Effector memory CD8-positive, alpha-beta T cell (primary cell): ENCODE measurements at regions not wholly inside any gene's neighbourhood (a gene's known extent, or its start where the extent isn't known, plus 50 kb on each side); places are given as distances from the start of the nearest gene placed in this dataset.
A peak's percentile ranks its signal among the peaks of the same experiment; 100 is the strongest.

Experiments
- ATAC-seq: fragments of 150-1000 bp; cut with Tn5 transposase; replicated peaks from 2 replicates; pipeline ENCODE4 v1.10.0; 2021; ENCODE audit warnings: mild to moderate bottlenecking, moderate library complexity
- DNase-seq, 3 experiments: peaks; one replicate each; pipeline ENCODE4 v3.0.0; 2021
- H3K27ac Mint-ChIP-seq, 2 donors: one replicate each; pipeline ENCODE4 v1.8.0; 2022; ENCODE audit warnings: mild to moderate bottlenecking in 2 of 2, mixed read lengths in 2 of 2, moderate library complexity in 2 of 2
- H3K27me3 Mint-ChIP-seq, 2 donors: one replicate each; pipeline ENCODE4 v1.8.0; 2022; ENCODE audit warnings: mixed read lengths in 2 of 2
- H3K36me3 Mint-ChIP-seq: one replicate; pipeline ENCODE4 v1.8.0; 2022; ENCODE audit warnings: mild to moderate bottlenecking, moderate library complexity, mixed read lengths; ENCODE audit not compliant: insufficient read depth
- H3K4me1 Mint-ChIP-seq, 2 donors: one replicate each; pipeline ENCODE4 v1.8.0; 2022; ENCODE audit warnings: low read depth in 2 of 2, mixed read lengths in 2 of 2
- H3K4me3 Mint-ChIP-seq, 2 donors: one replicate each; pipeline ENCODE4 v1.8.0; 2022; ENCODE audit warnings: mild to moderate bottlenecking in 2 of 2, mixed read lengths in 2 of 2, moderate library complexity in 2 of 2
- H3K9me3 Mint-ChIP-seq, 2 donors: one replicate each; pipeline ENCODE4 v1.8.0; 2022; ENCODE audit warnings: mixed read lengths in 2 of 2

- Mint-ChIP-seq H3K4me3 (no peak overlapping the region), H3K9me3 (no peaks in the 10 kb centered on the region), H3K4me1 (peaks cover 0 to 2% of the 10 kb centered on the region in 2 donors), H3K27ac (no peak overlapping the region), H3K36me3 (peaks cover 2% of the 10 kb centered on the region), H3K27me3 (peaks cover 4 to 40% of the 10 kb centered on the region in 2 donors)
- no peak for DNase-seq
- no peak for ATAC-seq
Observed at GRCh38 chr6:33947916-33948594, 144.3 kb upstream of the MLN start.

GRCh38 chr6:33947047-33947446 lies 143.2 kb upstream of the MLN start:
- Mint-ChIP-seq H3K36me3 (peaks cover 2% of the 10 kb centered on the region), H3K4me3 (no peak overlapping the region), H3K9me3 (no peaks in the 10 kb centered on the region), H3K27ac (no peak overlapping the region), H3K4me1 (peaks cover 0 to 2% of the 10 kb centered on the region in 2 donors), H3K27me3 (peaks cover 0 to 30% of the 10 kb centered on the region in 2 donors)
- ATAC-seq (no peak), DNase-seq (no peak)

DNA sequence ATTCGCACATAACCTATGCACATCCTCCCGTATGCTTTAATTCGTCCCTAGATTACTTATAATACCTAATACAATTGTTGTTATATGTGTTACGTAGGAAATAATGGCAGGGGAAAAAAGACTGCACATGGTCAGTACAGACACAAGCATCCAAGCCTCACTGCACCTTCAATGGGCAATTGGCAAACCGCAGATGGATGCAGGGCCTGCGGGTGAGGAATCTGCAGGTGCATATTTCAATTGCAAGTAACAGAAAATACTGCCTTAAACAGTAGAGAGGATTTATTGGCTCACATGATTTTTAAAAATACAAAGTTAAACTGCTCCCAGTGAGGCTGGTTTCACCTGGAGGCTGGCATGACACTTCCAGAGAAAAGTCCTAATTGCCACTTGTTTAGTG lies 142.1 kb upstream of the MLN start:
- Mint-ChIP-seq H3K27me3 (peaks cover 0 to 38% of the 10 kb centered on the region in 2 donors), H3K4me3 (no peak overlapping the region), H3K9me3 (no peaks in the 10 kb centered on the region), H3K27ac (no peak overlapping the region), H3K36me3 (peaks cover 2% of the 10 kb centered on the region), H3K4me1 (peaks cover 0 to 2% of the 10 kb centered on the region in 2 donors)
- ATAC-seq (no peak), DNase-seq (no peak)

DNA sequence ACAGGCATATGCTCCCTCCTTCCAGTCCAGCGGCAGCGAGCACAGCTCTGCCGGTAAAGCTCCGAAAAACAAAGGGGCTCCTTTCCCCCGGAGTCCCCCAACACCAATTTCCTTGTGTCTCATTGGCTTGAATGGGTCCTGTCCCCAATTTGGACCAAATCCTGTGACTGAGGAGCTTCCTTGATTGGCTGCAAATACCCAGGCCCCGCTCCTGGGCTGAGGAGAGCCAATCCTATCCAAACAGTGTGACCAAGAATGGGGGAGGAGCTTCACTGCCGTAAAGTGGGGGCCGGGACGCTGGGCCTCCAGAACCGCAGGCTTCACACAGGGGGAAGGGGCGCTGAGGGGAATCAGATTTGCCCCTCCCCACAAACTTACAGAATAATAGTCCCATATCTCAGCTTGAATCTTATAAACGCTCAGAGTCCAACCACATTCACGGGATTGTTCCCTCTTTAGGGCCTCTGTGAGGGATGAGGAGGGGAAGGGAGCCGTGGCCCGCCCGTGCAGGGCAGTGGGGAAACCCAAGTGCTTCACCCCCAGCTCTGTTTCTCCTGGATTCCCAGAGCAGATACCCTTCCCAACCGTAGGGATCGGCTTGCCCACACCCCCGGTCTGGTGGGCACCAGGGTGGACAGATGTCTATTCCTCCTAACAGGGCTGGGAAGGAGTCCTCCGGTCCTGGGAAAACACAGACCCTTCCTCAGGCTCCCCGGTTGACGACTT lies 141.0 kb upstream of the MLN start:
- ATAC-seq = no peak
- Mint-ChIP-seq H3K4me1 (peaks cover 0 to 2% of the 10 kb centered on the region in 2 donors), H3K27ac (no peak overlapping the region), H3K27me3 (peaks cover 0 to 46% of the 10 kb centered on the region in 2 donors), H3K9me3 (no peaks in the 10 kb centered on the region), H3K4me3 (no peak overlapping the region), H3K36me3 (peaks cover 2% of the 10 kb centered on the region)
- DNase-seq = no peak

- H3K4me1 Mint-ChIP-seq = peaks cover 3 to 7% of the 10 kb centered on the region in 2 donors
- no peak overlapping the region for H3K27ac Mint-ChIP-seq
- DNase-seq = no peak
- H3K4me3 Mint-ChIP-seq = no peak overlapping the region
- ATAC-seq = no peak
- no peaks in the 10 kb centered on the region for H3K36me3 Mint-ChIP-seq
- peaks cover 0 to 52% of the 10 kb centered on the region in 2 donors for H3K27me3 Mint-ChIP-seq
- H3K9me3 Mint-ChIP-seq = no peaks in the 10 kb centered on the region
Observed at GRCh38 chr6:33936886-33937285, 133.1 kb upstream of the MLN start.

GRCh38 chr6:33935439-33936080 lies 131.8 kb upstream of the MLN start:
- ATAC-seq (no peak), DNase-seq (no peak)
- no peaks in the 10 kb centered on the region for H3K9me3 Mint-ChIP-seq
- H3K36me3 Mint-ChIP-seq = no peaks in the 10 kb centered on the region
- no peak overlapping the region for H3K27ac Mint-ChIP-seq
- no peak overlapping the region for H3K4me3 Mint-ChIP-seq
- H3K4me1 Mint-ChIP-seq = peaks cover 3 to 7% of the 10 kb centered on the region in 2 donors
- peaks cover 5 to 53% of the 10 kb centered on the region in 2 donors for H3K27me3 Mint-ChIP-seq

GRCh38 chr6:33934731-33935270 lies 131.0 kb upstream of the MLN start:
- H3K27ac Mint-ChIP-seq = no peak overlapping the region
- no peak overlapping the region for H3K4me3 Mint-ChIP-seq
- peaks cover 6 to 47% of the 10 kb centered on the region in 2 donors for H3K27me3 Mint-ChIP-seq
- no peaks in the 10 kb centered on the region for H3K9me3 Mint-ChIP-seq
- no peak for DNase-seq
- H3K36me3 Mint-ChIP-seq = no peaks in the 10 kb centered on the region
- no peak for ATAC-seq
- peaks cover 3 to 9% of the 10 kb centered on the region in 2 donors for H3K4me1 Mint-ChIP-seq

DNA sequence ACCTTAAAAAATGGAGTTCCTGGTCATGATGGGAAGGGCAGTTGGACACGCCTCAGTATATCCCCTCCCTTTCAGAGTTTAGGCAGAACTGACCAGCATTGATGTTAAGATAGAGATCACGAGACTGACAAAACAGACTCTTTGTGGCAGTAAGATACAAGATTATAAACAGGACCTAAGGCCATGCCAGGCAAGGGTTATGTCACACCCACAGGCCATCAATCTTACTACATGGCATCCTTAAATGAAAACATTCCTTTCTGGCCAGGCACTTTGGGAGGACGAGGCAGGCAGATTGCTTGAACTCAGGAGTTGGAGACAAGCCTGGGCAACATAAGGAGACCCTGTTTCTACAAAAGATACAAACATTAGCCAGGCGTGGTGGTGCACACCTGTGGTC lies 129.3 kb upstream of the MLN start:
- Mint-ChIP-seq H3K4me3 (no peak overlapping the region), H3K27me3 (peaks cover 6 to 33% of the 10 kb centered on the region in 2 donors), H3K27ac (no peak overlapping the region), H3K4me1 (peaks cover 3 to 10% of the 10 kb centered on the region in 2 donors), H3K36me3 (no peaks in the 10 kb centered on the region), H3K9me3 (no peaks in the 10 kb centered on the region)
- DNase-seq (no peak), ATAC-seq (no peak)

GRCh38 chr6:33931799-33932198 lies 128.0 kb upstream of the MLN start:
- Mint-ChIP-seq H3K9me3 (no peaks in the 10 kb centered on the region), H3K36me3 (no peaks in the 10 kb centered on the region), H3K27ac (peak overlapping the region in 1 of 2 donors; percentile 49), H3K27me3 (peaks cover 6 to 33% of the 10 kb centered on the region in 2 donors), H3K4me1 (peaks cover 3 to 10% of the 10 kb centered on the region in 2 donors), H3K4me3 (no peak overlapping the region)
- DNase-seq (no peak), ATAC-seq (no peak)

GRCh38 chr6:33929575-33930288 lies 125.9 kb upstream of the MLN start:
- ATAC-seq (no peak), DNase-seq (no peak)
- Mint-ChIP-seq H3K4me3 (no peak overlapping the region), H3K36me3 (no peaks in the 10 kb centered on the region), H3K4me1 (peaks cover 0 to 4% of the 10 kb centered on the region in 2 donors), H3K27ac (no peak overlapping the region), H3K9me3 (no peaks in the 10 kb centered on the region), H3K27me3 (peaks cover 6 to 23% of the 10 kb centered on the region in 2 donors)

GRCh38 chr6:33927616-33928015 lies 123.8 kb upstream of the MLN start:
- H3K9me3 Mint-ChIP-seq = no peaks in the 10 kb centered on the region
- no peak for ATAC-seq
- no peak overlapping the region for H3K4me3 Mint-ChIP-seq
- H3K4me1 Mint-ChIP-seq = peaks cover 9 to 12% of the 10 kb centered on the region in 2 donors
- H3K27ac Mint-ChIP-seq = no peak overlapping the region
- H3K36me3 Mint-ChIP-seq = no peaks in the 10 kb centered on the region
- H3K27me3 Mint-ChIP-seq = peaks cover 6 to 21% of the 10 kb centered on the region in 2 donors
- no peak for DNase-seq

DNA sequence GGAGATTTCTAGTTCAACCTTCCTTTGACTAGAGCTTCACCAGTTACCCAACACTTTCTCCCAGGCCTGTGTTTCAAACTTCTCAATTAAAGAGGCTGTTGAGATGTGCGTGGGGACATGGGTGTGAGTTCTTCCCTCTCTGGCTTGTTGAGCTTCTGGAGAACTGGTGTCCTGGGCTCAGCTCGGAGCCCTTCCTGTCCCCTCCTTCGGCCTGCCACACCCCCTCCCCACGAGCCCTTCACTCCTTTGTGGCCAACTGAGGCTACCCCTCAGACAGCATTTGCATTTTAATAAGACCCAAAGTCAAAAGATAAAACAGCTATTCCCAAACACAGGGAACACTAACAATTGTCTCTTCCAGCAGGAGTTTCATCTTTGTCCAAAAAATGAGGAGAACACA lies 123.3 kb upstream of the MLN start:
- ATAC-seq = no peak
- Mint-ChIP-seq H3K9me3 (no peaks in the 10 kb centered on the region), H3K27ac (no peak overlapping the region), H3K4me3 (no peak overlapping the region), H3K4me1 (peaks cover 9 to 12% of the 10 kb centered on the region in 2 donors), H3K36me3 (no peaks in the 10 kb centered on the region), H3K27me3 (peaks cover 6 to 16% of the 10 kb centered on the region in 2 donors)
- no peak for DNase-seq

- H3K36me3 Mint-ChIP-seq = no peaks in the 10 kb centered on the region
- ATAC-seq (no peak), DNase-seq (no peak)
- H3K27me3 Mint-ChIP-seq = peaks cover 6 to 10% of the 10 kb centered on the region in 2 donors
- no peak overlapping the region for H3K27ac Mint-ChIP-seq
- H3K9me3 Mint-ChIP-seq = no peaks in the 10 kb centered on the region
- H3K4me1 Mint-ChIP-seq = peaks cover 9 to 12% of the 10 kb centered on the region in 2 donors
- H3K4me3 Mint-ChIP-seq = no peak overlapping the region
Observed at GRCh38 chr6:33926451-33926850, 122.6 kb upstream of the MLN start.
